T-helper 1 cell treated with Interleukin-12 subunit alpha and Interleukin-12 subunit beta and Interleukin-4 antibody, amounts not matched to agents 30 ng/mL and 1 ng/mL, for 36 hours (primary cell): ENCODE measurements at regions not wholly inside any gene's neighbourhood (a gene's known extent, or its start where the extent isn't known, plus 50 kb on each side); places are given as distances from the start of the nearest gene placed in this dataset.
"Not testable (repeated sequence)": the region's sequence is repeated elsewhere in the genome, so short reads cannot be mapped to it uniquely, and the experiment has no call there.

Experiments used
- intact Hi-C: fragments of 100-400 bp; cut with micrococcal nuclease; formaldehyde crosslinking; loops from one replicate; pipeline ENCODE4 v1.15.1; 2024

- intact Hi-C loops: no loop called here
Measured at GRCh38 chr11:95652002-95652472, 137.5 kb downstream of the FAM76B start.

GRCh38 chr11:95650276-95650675 lies 139.3 kb downstream of the FAM76B start:
- intact Hi-C loops: no loop called here

GRCh38 chr11:95647871-95648270 lies 141.7 kb downstream of the FAM76B start:
- intact Hi-C loops: no loop called here

- intact Hi-C loops: no loop called here
Measured at GRCh38 chr11:95647355-95647754, 142.2 kb downstream of the FAM76B start.

- intact Hi-C loops: loop anchor here (1.0 to 5.0 kb wide), 5 partner anchors 47 to 489 kb away; partner anchors contain the start of gene SESN3
Measured at GRCh38 chr11:95641495-95641894, 148.1 kb downstream of the FAM76B start.

- intact Hi-C loops: no loop called here
Measured at GRCh38 chr11:95638501-95638900, 151.1 kb downstream of the FAM76B start.

- intact Hi-C loops: no loop called here
Measured at GRCh38 chr11:95625164-95625900, 164.2 kb downstream of the FAM76B start.

- intact Hi-C loops: no loop called here
Measured at GRCh38 chr11:95616256-95616804, 173.3 kb downstream of the FAM76B start.

GRCh38 chr11:95611827-95612226 lies 177.8 kb downstream of the FAM76B start:
- intact Hi-C loops: no loop called here

GRCh38 chr11:95610185-95610584 lies 179.4 kb downstream of the FAM76B start:
- intact Hi-C loops: not testable (repeated sequence)

GRCh38 chr11:95608093-95608492 lies 181.5 kb downstream of the FAM76B start:
- intact Hi-C loops: no loop called here

- intact Hi-C loops: no loop called here
Measured at GRCh38 chr11:95606824-95607223, 182.8 kb downstream of the FAM76B start.

GRCh38 chr11:95605271-95605940 lies 184.2 kb downstream of the FAM76B start:
- intact Hi-C loops: no loop called here

- intact Hi-C loops: no loop called here
Measured at GRCh38 chr11:95599959-95600586, 189.5 kb downstream of the FAM76B start.

GRCh38 chr11:95595973-95596489 lies 193.6 kb downstream of the FAM76B start:
- intact Hi-C loops: no loop called here

GRCh38 chr11:95595541-95595940 lies 194.0 kb downstream of the FAM76B start:
- intact Hi-C loops: no loop called here

GRCh38 chr11:95593111-95593510 lies 196.5 kb downstream of the FAM76B start:
- intact Hi-C loops: no loop called here

GRCh38 chr11:95592471-95592870 lies 197.1 kb downstream of the FAM76B start:
- intact Hi-C loops: no loop called here

- intact Hi-C loops: no loop called here
Measured at GRCh38 chr11:95589893-95590612, 199.5 kb downstream of the FAM76B start.

GRCh38 chr11:95588821-95589220 lies 200.8 kb downstream of the FAM76B start:
- intact Hi-C loops: no loop called here

- intact Hi-C loops: no loop called here
Measured at GRCh38 chr11:95586661-95587060, 202.9 kb downstream of the FAM76B start.
